GM19099 (cell line): ENCODE measurements at regions not wholly inside any gene's neighbourhood (a gene's known extent, or its start where the extent isn't known, plus 50 kb on each side); places are given as distances from the start of the nearest gene placed in this dataset.

ENCODE experiments used
- POLR2A ChIP-seq: IDR thresholded peaks from 3 replicates; pipeline ENCODE4 v1.6.1; 2011; ENCODE audit warnings: low read depth; ENCODE audit not compliant: insufficient read length; ENCODE audit errors: extremely low read depth

GRCh38 chr6:12403201-12403826 lies 113.2 kb downstream of the EDN1 start:
- TF ChIP-seq POLR2A: no peak

- no peak for TF ChIP-seq POLR2A
Observed at GRCh38 chr6:12403947-12404647, 113.9 kb downstream of the EDN1 start.

- no peak for TF ChIP-seq POLR2A
Observed at GRCh38 chr6:12404651-12405050, 114.5 kb downstream of the EDN1 start.

- TF ChIP-seq POLR2A: no peak
Observed at GRCh38 chr6:12408752-12409151, 118.6 kb downstream of the EDN1 start.

GRCh38 chr6:12410946-12411345 lies 120.8 kb downstream of the EDN1 start:
- no peak for TF ChIP-seq POLR2A

GRCh38 chr6:12414096-12414675 lies 124.0 kb downstream of the EDN1 start:
- no peak for TF ChIP-seq POLR2A

DNA sequence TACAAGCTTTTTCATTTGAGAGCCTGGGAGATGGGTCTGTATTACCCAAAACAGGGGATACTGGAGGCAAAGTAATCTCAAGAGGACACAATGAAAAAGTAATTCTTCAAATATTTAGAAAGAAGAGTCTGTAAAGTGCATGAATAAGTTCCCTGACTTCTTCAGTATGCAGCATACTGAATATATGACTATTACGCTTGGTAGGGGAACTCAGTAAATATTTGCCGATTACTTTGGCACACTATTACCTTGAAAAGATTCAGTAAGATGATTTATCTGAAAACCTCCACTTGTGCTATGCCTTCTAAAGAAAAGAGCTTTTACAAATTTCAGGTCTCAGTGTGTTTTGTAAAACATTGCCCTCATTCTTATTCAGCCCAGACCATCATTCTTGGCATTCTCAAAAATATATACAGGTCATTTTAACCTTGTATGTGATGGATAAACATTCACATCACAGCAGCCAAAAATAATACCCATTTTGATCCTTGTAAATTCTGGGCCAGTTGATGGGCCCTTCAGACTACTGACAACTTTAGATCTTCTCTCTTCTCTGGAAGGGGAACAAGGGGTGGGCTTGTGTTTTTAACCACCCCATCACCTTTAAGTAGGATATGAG lies 125.9 kb downstream of the EDN1 start:
- TF ChIP-seq POLR2A: no peak

GRCh38 chr6:12417191-12417590 lies 127.0 kb downstream of the EDN1 start:
- no peak for TF ChIP-seq POLR2A

- no peak for TF ChIP-seq POLR2A
Observed at GRCh38 chr6:12418946-12419345, 128.8 kb downstream of the EDN1 start.

GRCh38 chr6:12419631-12420272 lies 129.6 kb downstream of the EDN1 start:
- TF ChIP-seq POLR2A: no peak

DNA sequence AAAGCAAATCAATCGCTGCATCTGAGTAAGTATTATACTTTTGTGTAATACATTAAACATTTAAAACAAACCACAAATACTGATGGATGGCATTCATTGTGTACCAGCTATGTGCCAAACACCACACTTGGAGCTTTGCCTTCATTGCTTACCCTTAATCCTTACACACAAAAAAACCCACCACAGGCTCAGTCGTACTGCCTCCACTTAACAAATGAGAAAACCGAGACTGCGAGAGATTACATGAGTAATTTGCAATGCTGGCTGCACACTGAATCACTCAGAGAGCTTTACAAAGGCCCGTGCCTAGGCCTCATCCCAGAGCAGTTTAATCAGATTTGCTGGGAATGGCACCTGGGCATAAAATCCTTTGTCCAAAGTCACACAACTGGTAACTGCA lies 130.5 kb downstream of the EDN1 start:
- no peak for TF ChIP-seq POLR2A

DNA sequence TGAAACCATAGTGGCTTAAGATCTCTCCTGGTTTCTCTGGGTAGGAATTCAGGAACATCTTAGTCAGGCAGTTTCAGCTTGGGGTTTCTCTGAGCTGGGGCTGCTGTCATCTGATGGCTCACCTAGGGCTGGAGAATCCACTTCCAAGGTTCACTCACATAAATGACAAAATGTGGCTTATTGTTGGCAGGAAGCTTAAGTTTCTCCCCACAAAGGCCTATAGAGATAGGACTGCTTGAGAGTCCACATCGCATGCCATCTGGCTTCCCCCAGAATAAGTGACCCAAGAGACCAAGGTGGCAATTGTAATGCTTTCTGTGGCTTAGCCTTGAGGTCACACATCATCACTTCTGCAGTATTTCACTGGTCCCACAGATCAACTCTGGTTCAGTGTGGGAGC lies 131.4 kb downstream of the EDN1 start:
- no peak for TF ChIP-seq POLR2A

GRCh38 chr6:12422848-12423247 lies 132.7 kb downstream of the EDN1 start:
- no peak for TF ChIP-seq POLR2A

- no peak for TF ChIP-seq POLR2A
Observed at GRCh38 chr6:12423832-12424231, 133.7 kb downstream of the EDN1 start.

DNA sequence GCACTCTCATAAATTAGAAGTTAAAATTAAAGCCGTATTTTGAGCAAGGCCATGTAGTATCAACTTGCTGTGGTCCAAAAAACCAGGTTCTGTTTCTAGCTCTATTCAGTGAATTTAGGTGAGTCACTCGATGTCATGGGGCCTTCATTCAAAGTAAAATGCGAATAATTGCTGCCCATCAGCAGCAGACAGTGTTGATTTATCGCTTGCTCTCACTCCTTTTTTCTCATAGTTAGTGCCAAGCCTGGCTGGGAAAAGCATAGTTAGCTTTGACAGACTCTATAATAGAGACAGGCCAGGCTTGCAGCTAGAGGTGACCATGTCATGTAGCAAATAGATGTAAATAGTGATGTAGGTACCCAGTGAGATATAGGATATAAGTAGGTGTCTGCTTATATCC lies 136.0 kb downstream of the EDN1 start:
- no peak for TF ChIP-seq POLR2A
